ENCODE measurements at regions not wholly inside any gene's neighbourhood (a gene's known extent, or its start where the extent isn't known, plus 50 kb on each side); places are given as distances from the start of the nearest gene placed in this dataset.
A peak's percentile ranks its signal among the peaks of the same experiment; 100 is the strongest.

DNA sequence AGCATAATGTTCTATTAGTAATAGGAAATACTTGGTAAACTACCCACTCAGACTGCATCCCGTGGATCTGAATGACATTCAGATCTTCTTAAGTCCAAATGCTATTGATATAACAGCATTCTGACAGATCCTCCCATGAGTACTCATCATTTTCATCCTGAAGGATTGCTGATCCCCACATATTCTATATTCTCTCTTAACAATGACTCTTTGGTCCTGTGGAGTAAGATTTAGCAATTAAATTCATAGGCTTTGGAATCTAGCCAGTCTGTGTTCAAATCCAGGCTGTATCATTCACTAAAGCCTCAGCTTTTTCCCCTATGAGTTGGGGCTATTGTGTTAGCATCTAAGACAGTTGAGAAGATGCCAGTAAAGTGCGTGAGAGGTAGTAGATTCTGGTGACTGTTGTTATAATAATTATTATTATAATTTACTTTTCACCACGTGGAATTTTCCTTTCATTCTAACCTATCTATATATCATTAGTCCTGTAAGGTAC lies 591.3 kb upstream of the SYT4 start:
- Mint-ChIP-seq H3K9me3 (peaks cover 8% of the 10 kb centered on the region), H3K27ac (no peak overlapping the region), H3K4me3 (no peak overlapping the region), H3K4me1 (ENCODE audit: low read depth in 2 of 2) (no peaks in the 10 kb centered on the region), H3K36me3 (no peaks in the 10 kb centered on the region), H3K27me3 (no peaks in the 10 kb centered on the region)
- no peak for ATAC-seq
- no peak for DNase-seq (ENCODE audit: low spot score)

DNA sequence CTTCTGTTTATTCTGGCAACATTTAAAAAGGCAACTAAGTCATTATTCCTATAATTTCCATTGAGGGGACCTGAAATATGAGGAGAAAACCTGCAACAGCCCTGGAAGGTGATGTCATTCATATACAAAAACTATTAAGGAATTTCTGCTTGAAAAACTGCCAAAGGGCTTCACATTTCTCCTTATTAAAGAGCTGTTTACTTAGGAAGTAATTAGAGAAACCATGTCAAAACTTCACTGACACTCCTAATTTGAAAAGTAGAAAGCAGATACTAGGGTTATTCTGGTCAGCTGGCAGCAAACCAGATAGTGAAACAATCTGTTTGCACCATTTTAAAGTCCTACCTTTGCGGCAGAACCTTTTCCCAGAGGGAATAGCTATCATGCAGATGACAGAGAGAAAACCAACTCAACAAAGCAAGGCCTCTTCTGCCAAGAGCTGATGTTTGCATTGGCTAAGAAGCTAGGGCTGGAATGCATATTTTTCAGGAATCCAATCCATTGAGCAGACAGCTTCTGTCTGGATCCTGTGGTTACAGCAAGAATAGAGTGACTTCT lies 592.2 kb upstream of the SYT4 start:
- no peaks in the 10 kb centered on the region for H3K36me3 Mint-ChIP-seq
- H3K4me1 Mint-ChIP-seq (ENCODE audit: low read depth in 2 of 2), result no peaks in the 10 kb centered on the region

GRCh38 chr18:43870626-43871025 lies 593.3 kb upstream of the SYT4 start:
- H3K4me1 Mint-ChIP-seq (ENCODE audit: low read depth in 2 of 2), result no peaks in the 10 kb centered on the region
- no peak for DNase-seq (ENCODE audit: low spot score)

More for the DNA sequence above, 592.2 kb upstream of the SYT4 start:
- DNase-seq (ENCODE audit: low spot score) (no peak), ATAC-seq (no peak)
- Mint-ChIP-seq H3K9me3 (peaks cover 8% of the 10 kb centered on the region), H3K27ac (no peak overlapping the region), H3K4me3 (no peak overlapping the region), H3K27me3 (no peaks in the 10 kb centered on the region)

GRCh38 chr18:43875511-43875910 lies 598.2 kb upstream of the SYT4 start:
- no peaks in the 10 kb centered on the region for H3K36me3 Mint-ChIP-seq
- H3K27me3 Mint-ChIP-seq, result no peaks in the 10 kb centered on the region
- no peak for ATAC-seq

More at GRCh38 chr18:43870626-43871025, 593.3 kb upstream of the SYT4 start:
- ATAC-seq, result no peak
- no peaks in the 10 kb centered on the region for H3K27me3 Mint-ChIP-seq
- H3K4me3 Mint-ChIP-seq, result no peak overlapping the region
- H3K9me3 Mint-ChIP-seq, result peaks cover 4% of the 10 kb centered on the region
- H3K27ac Mint-ChIP-seq, result no peak overlapping the region
- H3K36me3 Mint-ChIP-seq, result no peaks in the 10 kb centered on the region

DNA sequence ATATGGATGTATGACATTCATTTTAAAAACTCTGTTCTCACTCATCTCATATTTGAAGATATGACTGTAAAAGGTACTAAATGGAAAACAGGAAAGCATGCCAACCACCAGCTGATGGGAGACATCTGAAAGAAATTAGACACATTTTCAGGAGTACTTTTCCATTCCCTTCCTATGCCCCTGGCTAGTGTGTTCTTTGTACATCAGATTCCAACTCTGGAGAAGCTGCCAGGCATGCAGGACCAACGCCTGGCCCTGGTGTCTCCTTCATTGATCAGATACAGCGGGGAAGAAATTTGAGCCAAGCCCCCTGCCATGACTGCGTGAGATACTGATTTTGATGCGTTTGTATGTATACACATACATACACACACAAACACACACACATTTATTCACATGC lies 599.0 kb upstream of the SYT4 start:
- Mint-ChIP-seq H3K4me1 (ENCODE audit: low read depth in 2 of 2) (no peaks in the 10 kb centered on the region), H3K4me3 (no peak overlapping the region), H3K36me3 (no peaks in the 10 kb centered on the region), H3K27ac (no peak overlapping the region), H3K9me3 (peaks cover 7% of the 10 kb centered on the region), H3K27me3 (no peaks in the 10 kb centered on the region)
- ATAC-seq (peak in 1 of 2 donors; percentile 11), DNase-seq (ENCODE audit: low spot score) (no peak)

More at GRCh38 chr18:43875511-43875910, 598.2 kb upstream of the SYT4 start:
- no peak overlapping the region for H3K4me3 Mint-ChIP-seq
- H3K9me3 Mint-ChIP-seq, result peaks cover 7% of the 10 kb centered on the region
- no peaks in the 10 kb centered on the region for H3K4me1 Mint-ChIP-seq (ENCODE audit: low read depth in 2 of 2)
- no peak overlapping the region for H3K27ac Mint-ChIP-seq
- DNase-seq (ENCODE audit: low spot score), result no peak

- DNase-seq (ENCODE audit: low spot score) (no peak), ATAC-seq (no peak)
- no peak overlapping the region for H3K27ac Mint-ChIP-seq
- H3K4me1 Mint-ChIP-seq (ENCODE audit: low read depth in 2 of 2), result no peaks in the 10 kb centered on the region
- peaks cover 7% of the 10 kb centered on the region for H3K9me3 Mint-ChIP-seq
- H3K36me3 Mint-ChIP-seq, result no peaks in the 10 kb centered on the region
- H3K4me3 Mint-ChIP-seq, result no peak overlapping the region
- H3K27me3 Mint-ChIP-seq, result no peaks in the 10 kb centered on the region
Measured at GRCh38 chr18:43876748-43877147, 599.5 kb upstream of the SYT4 start.

GRCh38 chr18:43877616-43878321 lies 600.5 kb upstream of the SYT4 start:
- H3K27ac Mint-ChIP-seq, result no peak overlapping the region
- DNase-seq (ENCODE audit: low spot score) (no peak), ATAC-seq (no peak)
- peaks cover 7% of the 10 kb centered on the region for H3K9me3 Mint-ChIP-seq
- H3K4me3 Mint-ChIP-seq, result no peak overlapping the region
- no peaks in the 10 kb centered on the region for H3K4me1 Mint-ChIP-seq (ENCODE audit: low read depth in 2 of 2)
- H3K36me3 Mint-ChIP-seq, result no peaks in the 10 kb centered on the region
- H3K27me3 Mint-ChIP-seq, result no peaks in the 10 kb centered on the region

DNA sequence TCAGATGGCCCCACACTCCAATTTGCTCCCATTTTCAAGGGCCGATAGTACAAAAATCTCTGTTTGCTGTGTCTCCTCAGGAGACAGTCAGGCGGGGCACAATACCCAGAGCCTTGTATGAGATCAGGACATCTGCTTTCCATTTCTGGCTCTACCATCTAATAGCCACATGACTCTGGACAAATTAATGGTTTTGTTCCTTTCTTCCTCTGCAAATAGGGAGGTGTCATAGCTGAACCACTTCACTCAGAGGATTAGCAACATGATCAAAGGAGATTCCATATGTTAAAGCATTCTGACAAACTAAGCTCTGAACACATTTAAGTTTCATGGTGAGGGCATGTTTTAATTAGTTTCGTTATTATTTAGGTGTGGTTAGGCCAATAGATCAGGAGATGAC lies 602.1 kb upstream of the SYT4 start:
- Mint-ChIP-seq H3K4me1 (ENCODE audit: low read depth in 2 of 2) (no peaks in the 10 kb centered on the region), H3K36me3 (no peaks in the 10 kb centered on the region)

DNA sequence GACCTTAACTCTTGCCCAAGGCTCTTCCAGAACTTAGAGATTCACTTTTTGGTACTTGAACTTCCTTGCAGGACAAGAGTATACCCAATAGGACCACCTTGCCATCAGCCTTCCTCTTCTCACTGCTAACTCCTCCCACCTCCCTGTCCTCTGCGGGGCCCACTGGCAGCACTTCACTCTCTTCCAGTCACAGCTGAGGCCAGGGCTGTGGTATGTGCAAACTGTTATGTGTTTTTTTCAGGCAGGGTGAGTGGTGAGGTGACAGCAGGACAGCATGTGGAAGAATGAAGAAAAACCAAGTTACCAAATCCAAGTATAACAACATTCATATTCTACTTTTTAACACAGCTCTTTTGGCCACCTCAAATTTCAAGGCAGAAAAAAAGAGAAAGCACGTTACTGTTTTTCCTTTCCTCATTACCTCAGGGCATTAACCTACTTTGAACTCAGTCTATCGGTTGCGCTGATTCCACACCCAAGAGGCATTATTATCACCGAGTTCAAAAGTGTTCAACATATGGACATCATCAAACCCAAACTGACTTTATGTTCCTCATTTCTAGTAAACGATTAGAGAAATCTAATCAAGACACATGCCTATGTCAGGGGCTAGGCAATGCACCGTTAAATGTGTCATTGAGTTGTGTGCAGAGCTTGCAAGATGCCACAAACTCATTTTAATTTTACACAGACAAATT lies 605.2 kb upstream of the SYT4 start:
- Mint-ChIP-seq H3K27ac (no peak overlapping the region), H3K9me3 (peaks cover 13% of the 10 kb centered on the region), H3K4me3 (no peak overlapping the region), H3K36me3 (no peaks in the 10 kb centered on the region), H3K4me1 (ENCODE audit: low read depth in 2 of 2) (no peaks in the 10 kb centered on the region), H3K27me3 (no peaks in the 10 kb centered on the region)
- ATAC-seq (no peak), DNase-seq (ENCODE audit: low spot score) (no peak)

More for the DNA sequence above, 602.1 kb upstream of the SYT4 start:
- DNase-seq (ENCODE audit: low spot score), result no peak
- H3K9me3 Mint-ChIP-seq, result peaks cover 7% of the 10 kb centered on the region
- no peak for ATAC-seq
- H3K4me3 Mint-ChIP-seq, result no peak overlapping the region
- H3K27ac Mint-ChIP-seq, result no peak overlapping the region
- H3K27me3 Mint-ChIP-seq, result no peaks in the 10 kb centered on the region

DNA sequence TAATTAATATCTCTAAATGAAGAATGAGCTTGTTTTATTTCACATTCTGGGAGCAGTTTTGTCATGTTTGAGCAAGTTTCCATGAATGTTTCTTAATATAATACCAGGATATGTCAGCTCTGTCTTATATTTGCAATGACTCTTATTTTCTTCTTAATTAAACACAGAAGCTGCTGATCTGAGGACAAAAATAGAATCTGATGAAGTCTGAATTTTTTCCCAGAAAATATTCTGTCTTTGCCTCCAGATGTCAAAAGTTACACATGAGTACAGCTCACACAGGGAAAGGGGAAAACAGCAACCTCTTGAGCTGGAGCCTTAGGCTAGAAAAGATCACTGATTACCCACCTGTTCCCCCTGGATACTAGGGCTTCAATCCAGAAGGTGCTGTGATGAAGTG lies 606.6 kb upstream of the SYT4 start:
- Mint-ChIP-seq H3K27me3 (no peaks in the 10 kb centered on the region), H3K9me3 (peaks cover 15% of the 10 kb centered on the region), H3K36me3 (no peaks in the 10 kb centered on the region), H3K4me1 (ENCODE audit: low read depth in 2 of 2) (no peaks in the 10 kb centered on the region), H3K27ac (no peak overlapping the region), H3K4me3 (no peak overlapping the region)
- no peak for ATAC-seq
- no peak for DNase-seq (ENCODE audit: low spot score)

- Mint-ChIP-seq H3K27ac (no peak overlapping the region), H3K9me3 (peaks cover 15% of the 10 kb centered on the region), H3K4me3 (no peak overlapping the region), H3K36me3 (no peaks in the 10 kb centered on the region), H3K4me1 (ENCODE audit: low read depth in 2 of 2) (no peaks in the 10 kb centered on the region), H3K27me3 (no peaks in the 10 kb centered on the region)
- DNase-seq (ENCODE audit: low spot score) (no peak), ATAC-seq (no peak)
Measured at GRCh38 chr18:43886341-43886740, 609.1 kb upstream of the SYT4 start.

DNA sequence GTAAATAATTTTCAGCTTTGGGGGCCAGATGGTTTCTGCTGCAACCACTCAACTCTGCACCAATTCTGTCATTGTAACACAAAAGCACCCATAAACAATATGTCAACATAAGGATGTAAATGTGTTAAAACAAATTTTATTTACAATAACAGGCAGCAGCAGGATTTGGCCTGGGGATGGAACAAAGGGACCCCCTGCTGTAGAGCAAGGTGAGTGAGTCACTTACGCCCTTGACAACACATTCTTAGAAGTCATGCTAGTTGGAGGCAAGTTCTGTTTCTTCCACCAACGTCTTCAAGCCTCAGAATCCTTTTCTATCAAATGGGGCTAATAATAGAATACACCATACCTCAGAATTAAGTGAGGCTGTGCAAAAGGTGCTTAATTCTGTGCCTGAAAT lies 610.2 kb upstream of the SYT4 start:
- H3K4me3 Mint-ChIP-seq, result no peak overlapping the region
- H3K27ac Mint-ChIP-seq, result no peak overlapping the region
- peaks cover 15% of the 10 kb centered on the region for H3K9me3 Mint-ChIP-seq
- DNase-seq (ENCODE audit: low spot score) (no peak), ATAC-seq (no peak)
- H3K27me3 Mint-ChIP-seq, result no peaks in the 10 kb centered on the region
- H3K4me1 Mint-ChIP-seq (ENCODE audit: low read depth in 2 of 2), result no peaks in the 10 kb centered on the region
- H3K36me3 Mint-ChIP-seq, result no peaks in the 10 kb centered on the region

- Mint-ChIP-seq H3K27me3 (no peaks in the 10 kb centered on the region), H3K4me3 (no peak overlapping the region), H3K9me3 (peaks cover 15% of the 10 kb centered on the region), H3K4me1 (ENCODE audit: low read depth in 2 of 2) (no peaks in the 10 kb centered on the region), H3K36me3 (no peaks in the 10 kb centered on the region), H3K27ac (no peak overlapping the region)
- DNase-seq (ENCODE audit: low spot score), result no peak
- ATAC-seq, result no peak
Measured at GRCh38 chr18:43888598-43888997, 611.3 kb upstream of the SYT4 start.

DNA sequence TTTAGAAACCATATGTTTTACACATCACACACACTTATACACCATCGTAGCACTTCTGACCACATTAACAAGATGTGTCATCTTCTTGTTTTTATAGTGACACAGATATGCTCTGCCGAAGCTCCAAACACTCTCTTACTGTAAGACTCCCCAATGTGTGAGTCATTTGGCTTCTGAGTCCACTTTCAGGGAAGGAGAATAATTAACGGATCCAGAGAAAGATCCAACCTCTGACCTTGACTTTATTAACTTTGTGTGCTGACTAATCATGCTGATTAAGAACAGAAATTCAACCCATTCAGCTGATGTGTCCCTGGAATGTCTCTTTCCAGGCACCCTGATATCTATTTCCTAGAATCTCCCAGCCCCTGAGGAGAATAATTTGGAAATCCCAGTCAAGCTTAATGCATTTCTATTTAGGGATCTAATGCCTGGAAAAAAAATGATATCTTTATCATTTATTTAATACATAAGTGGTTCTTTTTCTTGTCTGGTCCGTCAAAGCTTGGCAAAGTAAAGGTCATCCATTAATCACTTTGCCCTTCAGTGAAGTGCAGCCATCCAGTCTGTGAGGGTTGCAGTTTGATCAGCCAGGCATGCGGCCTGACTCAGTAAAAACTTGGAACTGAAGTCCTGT lies 615.8 kb upstream of the SYT4 start:
- DNase-seq (ENCODE audit: low spot score) (no peak), ATAC-seq (no peak)
- Mint-ChIP-seq H3K27me3 (no peaks in the 10 kb centered on the region), H3K4me1 (ENCODE audit: low read depth in 2 of 2) (no peaks in the 10 kb centered on the region), H3K9me3 (peaks cover 11% of the 10 kb centered on the region), H3K36me3 (no peaks in the 10 kb centered on the region), H3K4me3 (no peak overlapping the region), H3K27ac (no peak overlapping the region)

Measured in natural killer cell treated with Interleukin-12 subunit alpha and Interleukin-12 subunit beta and Interleukin-15 and Interleukin-18, amount 100 ng/mL, for 72 hours (primary cell).